Progenitor cell of endocrine pancreas (in vitro differentiated cells): ENCODE measurements at regions not wholly inside any gene's neighbourhood (a gene's known extent, or its start where the extent isn't known, plus 50 kb on each side); places are given as distances from the start of the nearest gene placed in this dataset.
A peak's percentile ranks its signal among the peaks of the same experiment; 100 is the strongest.

Source experiments
- DNase-seq: peaks from one replicate; pipeline ENCODE4 v3.0.0; 2021; ENCODE audit warnings: low spot score; ENCODE audit not compliant: unreplicated experiment
- H3K27ac Mint-ChIP-seq: 2 replicates; pipeline ENCODE4 v1.8.0; 2021; ENCODE audit warnings: mild to moderate bottlenecking, moderate library complexity, mixed read lengths
- H3K27me3 Mint-ChIP-seq: 2 replicates; pipeline ENCODE4 v1.8.0; 2021; ENCODE audit warnings: mixed read lengths
- H3K36me3 Mint-ChIP-seq: 2 replicates; pipeline ENCODE4 v1.8.0; 2022; ENCODE audit warnings: mixed read lengths; ENCODE audit not compliant: insufficient read depth
- H3K4me1 Mint-ChIP-seq: 2 replicates; pipeline ENCODE4 v1.8.0; 2021; ENCODE audit warnings: low read depth, mixed read lengths
- H3K4me3 Mint-ChIP-seq: 2 replicates; pipeline ENCODE4 v1.8.0; 2021; ENCODE audit warnings: low read depth, mild to moderate bottlenecking, moderate library complexity, mixed read lengths
- H3K9me3 Mint-ChIP-seq: 2 replicates; pipeline ENCODE4 v1.8.0; 2021; ENCODE audit warnings: low read depth, mixed read lengths
- CTCF ChIP-seq: fragments of 200-600 bp; sonication (generic); IDR thresholded peaks from one replicate; pipeline ENCODE4 v1.5.0; 2021; ENCODE audit warnings: antibody characterized with exemption, mild to moderate bottlenecking; ENCODE audit not compliant: unreplicated experiment

GRCh38 chr6:106918115-106918514, 56.4 kb downstream of the CD24 start:
- H3K4me1 Mint-ChIP-seq: peaks cover 16% of the 10 kb centered on the region
- TF ChIP-seq CTCF: no peak
- DNase-seq: no peak

GRCh38 chr6:106916891-106917290, 57.6 kb downstream of the CD24 start:
- Mint-ChIP-seq H3K27ac (peak overlapping the region; percentile 73), H3K27me3 (no peaks in the 10 kb centered on the region), H3K9me3 (peaks cover 3% of the 10 kb centered on the region), H3K36me3 (peaks cover 3% of the 10 kb centered on the region), H3K4me1 (peaks cover 25% of the 10 kb centered on the region), H3K4me3 (no peak overlapping the region)
- TF ChIP-seq CTCF: no peak
- DNase-seq: no peak

More at GRCh38 chr6:106918115-106918514, 56.4 kb downstream of the CD24 start:
- H3K36me3 Mint-ChIP-seq: peaks cover 5% of the 10 kb centered on the region
- H3K9me3 Mint-ChIP-seq: peaks cover 5% of the 10 kb centered on the region
- no peak overlapping the region for H3K4me3 Mint-ChIP-seq
- peak overlapping the region; percentile 7 for H3K27ac Mint-ChIP-seq
- no peaks in the 10 kb centered on the region for H3K27me3 Mint-ChIP-seq

- Mint-ChIP-seq H3K4me1 (peaks cover 41% of the 10 kb centered on the region), H3K27me3 (no peaks in the 10 kb centered on the region), H3K36me3 (peaks cover 1% of the 10 kb centered on the region), H3K9me3 (no peaks in the 10 kb centered on the region), H3K4me3 (no peak overlapping the region), H3K27ac (peak overlapping the region; percentile 90)
- no peak for DNase-seq
- TF ChIP-seq CTCF: no peak
Measured at GRCh38 chr6:106913676-106914280, 60.8 kb downstream of the CD24 start.

- no peaks in the 10 kb centered on the region for H3K27me3 Mint-ChIP-seq
Measured at GRCh38 chr6:106913111-106913510, 61.4 kb downstream of the CD24 start.

GRCh38 chr6:106912091-106912490, 62.4 kb downstream of the CD24 start:
- H3K27ac Mint-ChIP-seq: peak overlapping the region; percentile 62
- no peaks in the 10 kb centered on the region for H3K27me3 Mint-ChIP-seq
- no peak for DNase-seq
- no peak for TF ChIP-seq CTCF
- no peak overlapping the region for H3K4me3 Mint-ChIP-seq
- H3K4me1 Mint-ChIP-seq: peaks cover 45% of the 10 kb centered on the region
- peaks cover 1% of the 10 kb centered on the region for H3K36me3 Mint-ChIP-seq
- no peaks in the 10 kb centered on the region for H3K9me3 Mint-ChIP-seq

More at GRCh38 chr6:106913111-106913510, 61.4 kb downstream of the CD24 start:
- Mint-ChIP-seq H3K27ac (peak overlapping the region; percentile 65), H3K36me3 (peaks cover 1% of the 10 kb centered on the region), H3K4me1 (peaks cover 41% of the 10 kb centered on the region), H3K4me3 (no peak overlapping the region), H3K9me3 (no peaks in the 10 kb centered on the region)
- no peak for DNase-seq
- no peak for TF ChIP-seq CTCF
